ENCODE measurements at regions not wholly inside any gene's neighbourhood (a gene's known extent, or its start where the extent isn't known, plus 50 kb on each side); places are given as distances from the start of the nearest gene placed in this dataset.

GRCh38 chr4:189322426-189322825, 618.2 kb upstream of the FRG1 start:
- TF ChIP-seq EZH2 (optimal IDR thresholded peaks at IDR 0.05; ENCODE audit: low read depth, low read length) (no peak), EZH2phosphoT487 (IDR thresholded peaks at IDR 0.05; ENCODE audit: low read length) (no peak)
- TF ChIP-seq, protein P1, sequence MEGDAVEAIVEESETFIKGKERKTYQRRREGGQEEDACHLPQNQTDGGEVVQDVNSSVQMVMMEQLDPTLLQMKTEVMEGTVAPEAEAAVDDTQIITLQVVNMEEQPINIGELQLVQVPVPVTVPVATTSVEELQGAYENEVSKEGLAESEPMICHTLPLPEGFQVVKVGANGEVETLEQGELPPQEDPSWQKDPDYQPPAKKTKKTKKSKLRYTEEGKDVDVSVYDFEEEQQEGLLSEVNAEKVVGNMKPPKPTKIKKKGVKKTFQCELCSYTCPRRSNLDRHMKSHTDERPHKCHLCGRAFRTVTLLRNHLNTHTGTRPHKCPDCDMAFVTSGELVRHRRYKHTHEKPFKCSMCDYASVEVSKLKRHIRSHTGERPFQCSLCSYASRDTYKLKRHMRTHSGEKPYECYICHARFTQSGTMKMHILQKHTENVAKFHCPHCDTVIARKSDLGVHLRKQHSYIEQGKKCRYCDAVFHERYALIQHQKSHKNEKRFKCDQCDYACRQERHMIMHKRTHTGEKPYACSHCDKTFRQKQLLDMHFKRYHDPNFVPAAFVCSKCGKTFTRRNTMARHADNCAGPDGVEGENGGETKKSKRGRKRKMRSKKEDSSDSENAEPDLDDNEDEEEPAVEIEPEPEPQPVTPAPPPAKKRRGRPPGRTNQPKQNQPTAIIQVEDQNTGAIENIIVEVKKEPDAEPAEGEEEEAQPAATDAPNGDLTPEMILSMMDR (IDR thresholded peaks at IDR 0.05; ENCODE audit: low read length) = no peak
